GM19452 (cell line): ENCODE measurements at regions not wholly inside any gene's neighbourhood (a gene's known extent, or its start where the extent isn't known, plus 50 kb on each side); places are given as distances from the start of the nearest gene placed in this dataset.
A peak's percentile ranks its signal among the peaks of the same experiment; 100 is the strongest.

Source experiments
- ATAC-seq: cut with Tn5 transposase; IDR thresholded peaks from one replicate; pipeline ENCODE4 v1.9.1; 2021; ENCODE audit not compliant: unreplicated experiment

DNA sequence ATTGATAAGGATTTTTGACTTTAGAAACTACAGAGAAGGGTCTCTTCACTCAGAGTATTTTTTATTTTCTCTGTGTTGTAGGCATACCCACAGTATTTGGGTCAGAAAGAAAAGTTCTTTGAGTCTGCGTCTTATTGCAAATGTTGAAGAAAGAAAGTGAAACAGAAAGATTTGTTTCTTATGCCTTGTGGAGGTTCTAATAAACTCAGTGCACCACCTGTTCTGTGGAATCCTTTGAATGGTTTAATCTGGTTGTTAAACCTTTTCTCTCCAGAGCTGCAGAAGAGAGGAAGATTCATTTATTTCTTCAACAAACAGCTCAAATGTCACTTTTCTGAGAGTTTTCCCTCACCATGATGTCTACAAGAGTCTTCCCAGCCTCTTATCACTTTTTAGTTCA lies 146.6 kb upstream of the PLEKHG7 start:
- peak; percentile 26 for ATAC-seq

DNA sequence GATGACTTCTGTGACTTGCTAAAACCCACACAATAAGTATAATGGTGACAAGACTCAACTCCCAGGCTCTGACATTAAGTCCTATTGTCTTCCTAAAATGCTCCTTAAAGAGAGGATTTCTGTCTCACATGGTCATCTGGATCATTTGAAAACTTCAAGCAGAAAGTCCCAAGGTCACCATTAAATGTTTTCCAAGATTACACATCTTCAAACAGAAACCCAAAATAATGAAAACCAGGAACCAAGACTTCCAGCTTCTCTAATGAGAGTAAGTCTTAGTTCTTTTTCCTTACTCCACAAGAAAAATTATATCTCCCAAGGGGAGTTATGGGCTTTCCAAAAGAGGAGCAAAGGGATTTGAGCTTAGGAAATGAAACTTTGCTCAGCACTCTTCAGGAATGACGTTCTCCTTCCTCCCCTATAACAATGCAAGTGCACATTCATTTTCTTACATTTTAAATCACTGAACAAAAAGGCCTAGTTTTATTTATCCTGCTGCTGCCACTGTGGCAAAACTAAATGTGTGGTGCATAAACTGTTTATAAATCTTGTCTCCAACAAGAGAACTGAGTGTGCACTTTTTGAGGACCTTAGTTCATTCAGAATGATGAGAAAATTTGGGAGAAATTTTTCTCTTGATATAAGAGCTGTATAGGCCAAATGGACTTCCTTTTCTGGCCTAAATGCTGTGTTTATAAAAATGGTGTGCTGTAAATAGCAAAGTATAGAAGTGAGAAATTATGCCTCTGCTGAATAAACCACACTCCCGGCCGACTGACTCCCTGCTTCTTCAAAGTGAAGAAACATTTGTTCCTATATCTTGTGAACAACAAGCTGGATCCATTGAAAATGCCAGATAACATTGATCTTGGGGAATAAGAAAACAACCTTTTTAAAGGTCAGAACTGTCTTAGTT lies 148.4 kb upstream of the PLEKHG7 start:
- no peak for ATAC-seq

DNA sequence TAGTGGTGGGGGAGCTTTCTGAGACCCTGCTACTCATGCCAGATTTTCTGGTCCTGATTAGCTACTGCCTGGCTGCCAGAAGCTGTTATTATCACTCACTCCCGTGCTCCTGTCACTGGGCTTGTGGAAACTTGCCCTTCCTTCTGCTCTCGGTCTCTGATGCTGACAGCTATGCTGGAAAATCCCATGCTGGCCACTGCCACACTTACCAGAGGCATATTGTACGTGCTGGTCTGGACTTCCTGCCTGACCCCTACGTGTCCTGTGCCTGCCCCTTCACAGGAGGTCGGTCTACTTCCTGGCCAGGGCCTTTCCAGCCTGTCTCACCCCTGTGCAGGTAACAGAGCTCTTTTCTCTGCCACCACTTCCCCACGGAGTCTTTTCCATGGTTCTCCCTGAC lies 149.4 kb upstream of the PLEKHG7 start:
- no peak for ATAC-seq

DNA sequence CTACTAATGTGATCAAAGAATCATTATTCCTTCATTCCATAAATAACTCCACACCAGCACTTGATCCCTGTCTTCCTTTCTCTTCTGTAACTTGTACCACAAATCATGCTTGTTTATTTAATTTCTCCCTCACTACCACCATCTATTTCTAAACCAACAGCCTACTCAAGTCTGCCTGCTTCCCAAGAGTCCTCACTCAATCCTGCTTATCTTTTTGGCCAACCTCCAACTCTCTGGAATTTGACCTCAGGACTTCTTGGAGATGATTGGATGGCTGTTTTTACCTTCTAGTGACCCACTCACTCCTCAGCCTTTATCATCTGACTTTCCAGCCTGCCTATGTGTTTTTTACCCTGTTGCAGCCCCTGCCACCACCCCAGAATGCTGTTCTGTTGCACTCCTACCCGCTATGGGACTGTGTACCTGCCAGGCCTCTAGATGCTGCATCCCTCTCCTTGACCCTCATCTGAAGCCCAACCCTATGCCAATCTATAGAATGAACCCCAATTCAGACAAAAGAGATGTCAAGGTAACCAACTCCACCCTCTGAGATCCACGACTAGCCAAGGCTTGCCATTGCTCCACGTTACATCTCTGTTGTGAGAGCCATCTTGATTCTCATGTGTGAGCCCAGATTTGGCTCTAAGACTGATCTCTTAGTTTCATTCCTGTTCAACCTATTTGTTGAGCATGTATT lies 150.2 kb upstream of the PLEKHG7 start:
- no peak for ATAC-seq

DNA sequence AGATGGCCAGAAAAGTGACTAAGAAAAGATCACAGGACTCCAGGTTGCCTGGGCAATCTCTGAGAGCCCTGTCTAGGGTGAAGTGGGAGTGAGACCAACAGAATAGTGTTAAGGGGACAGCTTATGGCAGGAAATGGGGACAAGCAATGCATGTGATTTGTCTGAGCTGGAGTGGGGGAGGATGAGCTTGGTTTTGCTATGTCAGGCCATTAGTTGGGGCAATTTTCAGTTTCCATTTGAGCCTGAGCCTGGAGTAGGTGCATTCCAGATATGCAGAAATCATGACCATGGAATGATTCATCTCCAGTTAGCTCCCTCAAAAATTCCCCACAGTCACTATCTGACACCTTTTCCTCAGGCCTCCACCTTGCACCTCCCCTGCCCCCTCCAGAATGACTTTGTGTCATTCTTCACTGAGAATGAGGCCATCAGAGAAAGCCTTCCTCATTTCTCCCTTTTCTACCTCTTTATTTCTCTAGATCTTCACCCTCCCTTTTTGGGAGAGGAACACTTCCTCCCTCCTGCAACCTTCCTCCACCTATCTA lies 150.9 kb upstream of the PLEKHG7 start:
- ATAC-seq = peak; percentile 52

DNA sequence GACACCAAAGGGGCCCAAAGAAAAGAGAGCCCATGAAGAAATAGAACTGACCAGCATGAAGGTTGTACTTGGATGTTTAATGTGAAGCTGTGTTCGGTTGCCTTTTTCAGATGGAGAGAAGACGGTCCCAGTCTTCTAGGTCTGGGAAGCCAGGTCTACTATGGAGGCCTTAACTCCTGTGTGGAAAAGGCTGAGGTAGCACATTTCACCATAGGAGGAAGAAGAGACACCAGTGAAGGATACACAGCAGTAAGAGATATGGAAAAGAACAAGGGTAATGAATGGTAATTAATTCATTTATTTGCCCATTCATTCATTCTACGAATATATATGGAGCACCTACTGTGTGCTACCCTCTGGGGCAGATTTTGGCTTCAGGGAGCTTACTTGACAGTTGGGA lies 151.6 kb upstream of the PLEKHG7 start:
- ATAC-seq = no peak

DNA sequence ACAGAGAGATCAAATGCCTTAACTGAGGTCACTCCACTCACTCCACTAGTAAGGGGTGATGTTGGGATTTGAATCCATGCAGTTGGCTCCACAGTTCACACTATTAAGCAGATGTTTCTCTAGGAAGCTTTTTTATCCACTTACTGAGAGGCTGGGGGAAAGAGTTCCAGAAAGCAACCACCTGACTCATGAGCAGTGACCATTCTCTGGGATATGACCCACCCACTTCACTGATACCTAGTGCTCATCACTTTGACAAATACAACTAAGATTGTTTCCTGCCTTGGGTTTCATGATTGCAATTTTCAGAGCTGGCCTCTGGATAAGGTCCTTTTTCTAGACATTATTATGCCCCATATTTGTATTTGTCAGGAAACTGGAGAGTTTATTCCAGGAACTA lies 152.1 kb upstream of the PLEKHG7 start:
- ATAC-seq = no peak

DNA sequence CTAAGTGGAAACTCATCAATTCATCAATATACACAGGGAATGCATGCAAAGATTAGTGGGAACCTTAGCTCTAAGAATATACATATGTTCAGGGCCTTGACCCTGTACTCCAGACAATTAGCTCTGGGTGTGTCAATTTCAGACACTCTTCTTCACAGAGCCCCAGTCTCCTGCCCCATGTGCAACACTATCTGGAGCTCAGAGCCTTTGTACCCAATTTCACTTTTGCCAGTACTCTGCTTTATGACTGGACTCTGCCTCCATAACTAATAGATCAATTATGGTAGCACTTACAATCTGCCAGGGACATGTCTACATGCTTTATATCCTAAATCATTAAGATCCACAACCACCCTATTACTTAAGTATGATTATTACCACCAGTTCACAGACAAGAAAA lies 152.5 kb upstream of the PLEKHG7 start:
- ATAC-seq = no peak

DNA sequence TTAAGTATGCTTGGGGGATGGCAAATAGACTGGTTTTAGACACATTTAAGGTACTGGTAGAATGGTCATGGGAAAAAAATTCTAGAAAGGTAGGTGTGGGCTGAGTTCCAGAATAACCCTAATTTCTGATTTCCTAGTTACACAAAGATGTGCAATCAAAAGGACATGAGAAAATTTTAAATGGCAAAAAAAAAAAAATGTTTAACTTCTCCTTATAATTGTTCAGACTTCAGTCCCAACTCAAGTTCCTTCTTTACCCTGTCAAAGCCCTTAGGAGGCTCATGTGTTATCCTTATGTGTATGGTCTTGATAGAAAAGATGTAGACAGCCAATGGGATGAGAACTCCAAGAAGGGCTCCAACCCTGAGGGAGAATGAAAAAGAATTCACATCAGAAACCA lies 153.3 kb upstream of the PLEKHG7 start:
- ATAC-seq = no peak

DNA sequence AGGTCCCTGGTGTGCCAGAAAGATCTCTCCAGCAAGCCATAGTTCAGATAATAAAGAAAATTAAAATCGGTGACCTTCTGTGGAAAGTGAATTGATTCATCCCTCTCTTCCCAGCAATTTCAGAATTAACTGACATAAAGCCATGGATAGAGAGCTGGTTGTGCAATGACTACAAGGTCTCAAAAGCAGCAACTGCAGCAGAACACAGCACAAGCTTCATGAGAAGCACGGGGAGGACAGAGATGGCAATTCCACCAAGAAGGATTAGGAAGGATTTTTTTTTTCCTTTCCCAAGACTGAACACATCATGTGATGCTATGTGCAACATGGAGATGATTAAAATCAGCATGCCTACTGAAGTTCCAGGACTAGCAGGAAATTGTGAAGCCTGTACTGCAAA lies 154.9 kb upstream of the PLEKHG7 start:
- no peak for ATAC-seq

DNA sequence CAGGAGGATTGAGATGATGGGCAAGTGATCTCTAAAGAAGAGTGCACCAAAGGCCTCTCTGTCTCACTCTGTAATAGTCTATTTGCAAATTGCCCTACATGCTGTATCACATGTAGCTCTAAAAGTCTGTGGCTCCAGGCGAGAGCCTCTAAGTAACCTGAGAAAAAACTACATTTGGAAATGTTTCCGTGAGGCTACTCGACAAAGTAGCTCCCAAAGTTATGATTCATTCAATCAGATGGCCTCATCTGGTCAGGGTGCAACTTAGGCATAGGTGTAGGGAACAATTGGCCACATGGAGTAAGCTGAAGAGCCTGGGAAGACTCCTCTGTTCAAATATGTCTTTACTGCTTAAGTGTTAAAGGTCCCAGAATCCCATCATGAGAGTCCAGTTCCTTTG lies 155.4 kb upstream of the PLEKHG7 start:
- ATAC-seq = no peak

DNA sequence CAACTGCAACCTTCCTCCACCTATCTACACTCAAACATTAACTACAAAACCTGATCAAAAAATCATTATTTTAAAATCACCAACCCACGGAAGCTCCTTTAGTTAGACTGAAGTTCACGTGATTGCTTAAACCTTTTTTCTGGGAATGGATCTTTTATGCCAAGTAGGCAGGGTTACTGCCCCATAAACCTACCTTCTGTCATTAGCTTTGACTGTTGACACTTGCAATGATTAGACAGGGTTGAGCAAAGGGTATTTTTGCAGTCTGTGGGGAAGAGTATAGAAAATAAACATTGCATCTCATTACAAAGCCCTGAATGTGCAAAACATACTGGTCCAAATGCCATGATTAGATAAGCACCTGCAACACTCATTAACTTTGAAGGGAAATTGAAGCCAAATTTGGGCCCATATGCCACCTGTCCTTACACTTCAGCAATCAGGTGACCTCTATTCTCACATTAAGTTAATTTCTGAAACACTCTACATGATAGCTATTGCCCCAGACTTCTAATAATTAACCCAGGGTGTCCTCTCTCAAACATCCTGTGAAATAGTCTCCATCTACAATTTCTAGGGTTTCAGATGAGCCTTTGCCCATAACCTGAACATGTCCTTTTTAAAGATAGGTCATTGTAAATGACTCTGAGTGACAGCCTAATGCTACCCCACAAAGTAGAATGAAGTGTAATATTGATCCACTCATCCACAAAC lies 156.0 kb upstream of the PLEKHG7 start:
- ATAC-seq = peak; percentile 77

DNA sequence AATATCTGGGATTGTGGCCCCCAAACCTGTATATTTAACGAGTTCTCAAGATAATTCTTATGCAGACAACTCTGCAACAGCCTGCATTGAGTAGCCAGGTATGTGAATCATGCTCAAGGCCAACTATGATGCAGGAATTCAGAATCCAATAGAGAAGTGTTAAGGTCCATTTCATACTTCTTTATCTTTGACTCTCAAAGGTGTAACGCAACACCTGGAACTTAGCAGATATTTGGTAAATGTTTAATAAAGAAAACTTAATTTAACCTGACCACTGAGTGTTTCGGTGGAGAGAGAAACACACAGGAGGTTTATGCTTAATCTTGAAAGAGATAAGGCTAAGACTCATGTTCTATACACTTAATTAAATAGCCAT lies 156.5 kb upstream of the PLEKHG7 start:
- ATAC-seq = peak; percentile 36

DNA sequence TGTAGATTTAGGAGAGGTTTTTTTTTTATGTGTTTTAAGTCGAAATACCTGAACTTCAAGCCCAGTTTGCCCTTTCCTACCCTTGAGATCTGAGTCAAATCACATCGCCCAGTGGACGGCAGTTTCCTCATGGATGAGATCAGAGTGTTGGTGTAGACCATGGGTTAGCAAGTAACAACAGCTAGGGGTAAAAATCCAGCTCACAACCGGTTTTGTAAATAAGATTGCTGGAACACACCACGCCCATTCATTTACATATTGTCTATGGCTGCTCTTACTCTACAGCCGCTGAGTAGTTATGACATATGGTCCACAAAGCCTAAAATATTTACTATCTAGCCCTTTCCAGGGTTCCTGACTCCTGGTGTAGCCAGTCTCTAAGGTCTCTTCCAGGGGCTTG lies 158.5 kb upstream of the PLEKHG7 start:
- no peak for ATAC-seq

DNA sequence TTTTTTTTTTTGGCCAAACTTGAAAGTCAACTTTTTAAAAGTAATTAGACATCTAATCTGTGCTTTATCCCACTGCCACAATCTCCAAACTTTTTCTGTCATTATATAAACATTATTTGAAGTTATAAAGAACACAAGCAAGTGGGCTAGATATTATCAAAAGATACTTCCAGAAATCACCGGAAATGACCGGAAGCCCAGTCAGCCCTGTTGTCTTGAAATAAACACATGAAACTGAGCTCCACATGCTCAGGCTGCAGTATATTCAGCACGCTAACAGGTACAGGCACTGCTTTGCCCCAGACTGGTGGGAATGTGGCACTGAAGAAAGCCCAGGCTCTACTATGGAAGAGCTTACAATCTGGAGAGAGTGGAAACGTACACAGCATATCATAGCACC lies 158.9 kb upstream of the PLEKHG7 start:
- ATAC-seq = no peak

DNA sequence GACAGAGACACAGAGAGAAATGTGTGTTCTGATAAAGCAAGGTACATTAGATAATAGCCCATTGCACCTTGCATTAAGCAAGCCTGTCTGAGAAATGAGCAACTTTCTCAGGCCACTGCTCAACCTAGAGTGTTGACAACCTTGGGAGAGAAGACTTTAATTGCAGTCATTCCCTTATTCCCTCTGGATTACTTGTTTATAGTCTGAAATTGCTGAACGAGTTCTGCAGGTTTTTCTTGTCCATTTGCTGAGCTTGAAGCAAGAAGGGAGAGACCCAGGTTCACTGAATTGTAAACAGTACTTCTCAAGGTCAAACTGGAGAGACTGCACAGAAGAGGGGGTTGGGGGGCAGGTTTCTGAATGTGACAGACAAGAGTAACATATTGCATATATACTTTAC lies 159.4 kb upstream of the PLEKHG7 start:
- ATAC-seq = no peak

DNA sequence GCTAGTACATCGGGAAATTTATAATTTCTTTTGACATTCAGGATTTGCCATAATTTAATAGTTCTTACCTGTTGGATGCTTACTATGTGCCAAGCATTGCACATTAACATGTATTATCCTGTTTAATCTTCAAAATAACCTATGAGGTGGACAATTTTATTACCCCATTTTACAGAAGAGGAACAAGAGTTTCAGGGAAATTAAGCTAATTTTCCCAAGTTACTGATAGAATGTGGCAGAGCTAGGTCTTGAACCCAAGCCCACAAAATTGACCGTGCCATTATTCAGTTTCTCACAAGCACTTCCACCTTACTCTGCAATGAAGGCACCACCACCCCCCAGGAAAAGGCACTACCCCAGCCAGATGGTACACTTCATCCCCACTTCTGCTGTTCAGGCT lies 161.1 kb upstream of the PLEKHG7 start:
- ATAC-seq = no peak

DNA sequence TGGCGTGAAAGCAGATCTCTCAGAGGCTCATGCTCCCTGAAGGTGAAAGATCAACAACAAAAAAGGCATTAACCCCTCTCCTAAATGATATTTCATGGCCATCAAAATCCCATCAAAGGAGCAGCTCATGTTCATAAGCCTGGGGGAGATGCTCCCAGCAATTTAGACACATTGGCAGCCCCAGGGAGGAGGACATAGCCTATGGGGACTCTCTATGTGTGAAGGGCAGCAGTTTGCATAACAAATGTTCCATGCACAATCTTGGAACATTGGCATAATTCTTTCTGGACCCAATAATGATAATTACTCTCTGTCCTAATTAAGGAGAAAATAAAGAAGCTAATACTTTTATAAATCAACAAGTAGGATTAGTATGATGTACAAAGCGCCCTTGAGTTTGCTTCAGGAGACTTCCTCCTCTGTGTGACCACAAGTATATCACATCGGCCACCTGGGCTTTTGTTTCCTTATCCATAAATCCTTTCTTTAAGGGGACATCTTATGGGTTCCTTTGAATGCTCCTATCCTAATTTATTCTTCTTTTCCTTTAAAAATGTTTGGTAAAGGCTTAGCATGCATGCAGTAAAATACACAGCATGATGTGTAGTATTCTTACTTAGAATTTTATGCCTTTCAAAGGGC lies 161.9 kb upstream of the PLEKHG7 start:
- no peak for ATAC-seq

DNA sequence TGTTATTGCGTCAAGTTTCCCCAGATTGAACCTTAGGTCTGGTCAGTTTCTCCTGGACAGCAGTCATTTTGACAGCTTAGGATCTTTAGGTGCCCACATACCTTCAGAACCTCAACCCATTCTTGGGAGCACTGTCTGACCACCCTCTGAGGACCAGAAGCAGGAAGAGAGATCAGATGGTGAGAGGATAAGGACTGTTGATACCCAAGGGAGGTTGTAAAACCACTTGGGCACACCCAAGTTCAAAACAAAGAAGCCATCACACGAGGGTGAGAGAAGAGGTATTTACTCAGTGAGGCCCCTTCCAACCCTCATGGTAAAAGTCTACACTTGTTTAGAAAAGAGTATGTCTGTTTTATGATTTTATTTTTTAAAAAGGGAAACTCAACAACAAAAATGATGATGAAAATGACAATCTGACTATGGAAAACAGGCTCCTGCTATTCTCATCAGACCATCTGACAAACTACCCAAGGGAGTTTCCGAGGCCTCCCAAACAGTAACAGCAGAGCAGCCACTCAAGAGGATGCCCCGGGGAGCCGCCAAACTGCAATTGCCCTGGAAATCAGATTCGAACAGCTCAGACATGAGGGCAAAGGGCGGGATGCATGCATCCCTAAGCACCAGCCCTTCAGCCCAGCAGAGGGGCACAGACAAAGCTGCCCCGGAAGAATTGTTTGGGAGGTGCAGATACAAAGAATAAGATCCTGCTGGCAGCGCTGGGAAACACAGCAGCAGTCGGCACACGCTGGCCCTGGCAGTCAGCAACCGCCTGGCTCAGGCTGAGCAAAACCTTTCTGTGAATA lies 162.6 kb upstream of the PLEKHG7 start:
- no peak for ATAC-seq

DNA sequence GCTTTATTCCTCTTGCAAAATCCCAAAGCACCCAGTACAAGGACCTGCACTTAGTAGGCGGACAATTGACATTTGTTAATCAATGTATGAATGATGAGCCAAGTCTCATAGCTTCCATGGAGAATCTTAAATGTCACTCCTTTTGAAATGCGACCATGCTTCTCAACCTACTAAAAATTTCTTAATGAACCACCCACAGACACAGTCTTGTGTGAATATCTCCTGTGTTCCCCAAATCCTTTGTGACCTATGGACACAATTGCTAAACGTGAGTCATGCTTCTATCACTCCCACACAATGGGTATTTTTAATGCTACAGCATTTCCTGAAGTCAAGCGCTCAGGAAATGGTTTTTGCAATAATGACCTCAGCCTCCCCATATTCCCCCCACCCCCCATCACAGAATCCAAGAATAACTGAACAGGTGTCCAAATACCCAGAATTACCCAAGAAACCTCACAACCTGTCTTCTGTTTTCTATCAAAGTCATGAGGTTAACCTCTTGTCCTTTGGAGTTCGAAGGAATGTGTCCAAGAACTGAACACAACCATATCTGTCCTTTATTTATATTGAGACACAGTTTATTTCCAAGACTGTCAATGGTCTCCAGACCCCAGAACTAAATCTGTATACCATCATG lies 163.6 kb upstream of the PLEKHG7 start:
- peak; percentile 48 for ATAC-seq
